IPS DF 19.7 (cell line): ENCODE measurements at regions not wholly inside any gene's neighbourhood (a gene's known extent, or its start where the extent isn't known, plus 50 kb on each side); places are given as distances from the start of the nearest gene placed in this dataset.

Source experiments
- DNase-seq: peaks from one replicate; pipeline ENCODE4 v3.0.0-alpha.2; 2013; ENCODE audit warnings: low read depth, low spot score

DNA sequence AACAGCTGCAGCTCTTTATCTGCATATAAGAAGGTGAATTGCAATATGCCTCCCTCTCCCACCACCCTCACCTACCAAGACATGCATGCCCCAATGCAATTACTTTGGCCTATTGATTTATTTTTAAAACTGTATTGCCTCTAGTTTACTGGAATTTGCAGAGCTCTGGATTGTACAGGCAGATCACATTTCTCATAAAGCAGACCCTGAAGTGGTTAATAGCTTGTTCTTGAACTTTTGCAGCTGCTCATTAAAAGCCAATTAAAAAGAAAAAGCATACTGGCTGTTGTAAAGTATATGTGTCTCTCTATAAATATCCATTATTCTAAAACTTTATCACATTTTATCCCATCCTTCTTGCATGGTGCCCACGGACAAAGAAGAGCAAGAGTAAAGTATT is 221.5 kb upstream of the TOPAZ1 start:
- no peak for DNase-seq

GRCh38 chr3:44021651-44022594 is 219.8 kb upstream of the TOPAZ1 start:
- no peak for DNase-seq

DNA sequence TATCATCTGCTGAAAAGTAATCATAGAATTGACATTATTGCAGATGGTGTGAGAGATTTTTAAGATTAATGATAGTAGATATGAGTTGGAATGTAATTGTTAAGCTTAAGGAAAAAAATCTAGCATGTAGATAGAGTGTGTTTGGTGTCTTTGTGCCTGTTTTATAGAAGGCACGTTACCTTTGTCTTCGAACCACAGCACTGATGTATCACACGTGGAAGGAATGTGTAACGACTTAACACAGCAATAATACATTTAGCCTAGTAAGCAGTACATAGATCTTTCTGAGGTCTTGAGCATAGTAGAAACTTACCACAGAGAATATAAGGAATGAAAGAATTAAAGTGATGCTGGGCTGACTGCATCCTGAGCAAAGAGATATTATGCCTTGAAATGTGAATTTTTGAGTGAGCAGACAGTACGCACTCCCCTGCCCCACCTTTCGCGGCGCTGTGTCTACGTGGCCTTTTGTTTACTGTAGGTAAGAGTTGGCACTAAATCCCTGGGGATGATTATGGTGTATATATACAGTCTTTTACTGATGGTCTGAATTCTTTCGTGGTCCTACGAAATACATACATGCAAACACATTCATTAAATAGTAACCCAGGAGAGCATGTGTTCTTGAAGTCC is 217.6 kb upstream of the TOPAZ1 start:
- DNase-seq, result no peak

DNA sequence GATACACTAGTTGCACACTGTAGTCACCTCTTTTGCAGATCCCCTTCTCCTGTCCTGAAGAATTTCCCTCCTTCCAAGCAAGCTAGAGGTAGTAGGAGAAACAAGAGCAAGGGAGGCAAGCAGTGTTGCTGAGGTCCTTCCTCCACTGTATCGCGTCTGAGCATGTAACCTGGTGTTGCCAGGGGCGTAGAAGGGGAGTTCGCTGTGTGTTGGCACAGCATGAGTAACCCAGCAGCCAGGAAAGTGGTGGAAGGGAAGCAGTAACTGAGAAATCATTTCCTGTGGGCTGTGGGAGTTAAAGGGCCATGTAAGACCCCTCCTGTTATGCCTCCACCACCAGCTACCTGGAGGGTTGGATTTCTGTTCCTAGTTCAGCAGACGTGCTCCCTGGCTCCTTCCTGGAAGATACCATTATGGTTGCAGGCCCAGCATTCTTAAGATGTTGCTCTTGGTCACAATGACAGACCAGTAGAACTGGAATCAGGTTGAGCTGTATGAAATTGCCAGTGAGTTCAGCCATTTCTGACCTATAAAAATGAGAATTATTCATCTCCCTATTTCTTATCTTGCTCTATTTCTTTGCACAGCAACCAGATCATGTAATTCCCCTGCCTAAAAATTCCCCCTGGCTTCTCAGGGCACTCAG is 215.3 kb upstream of the TOPAZ1 start:
- DNase-seq, result no peak

- DNase-seq, result no peak
These were observed 212.6 kb upstream of the TOPAZ1 start for GRCh38 chr3:44029100-44029499.

GRCh38 chr3:44030285-44030684 is 211.4 kb upstream of the TOPAZ1 start:
- DNase-seq, result no peak

- no peak for DNase-seq
These were observed 210.9 kb upstream of the TOPAZ1 start for GRCh38 chr3:44030687-44031305.

DNA sequence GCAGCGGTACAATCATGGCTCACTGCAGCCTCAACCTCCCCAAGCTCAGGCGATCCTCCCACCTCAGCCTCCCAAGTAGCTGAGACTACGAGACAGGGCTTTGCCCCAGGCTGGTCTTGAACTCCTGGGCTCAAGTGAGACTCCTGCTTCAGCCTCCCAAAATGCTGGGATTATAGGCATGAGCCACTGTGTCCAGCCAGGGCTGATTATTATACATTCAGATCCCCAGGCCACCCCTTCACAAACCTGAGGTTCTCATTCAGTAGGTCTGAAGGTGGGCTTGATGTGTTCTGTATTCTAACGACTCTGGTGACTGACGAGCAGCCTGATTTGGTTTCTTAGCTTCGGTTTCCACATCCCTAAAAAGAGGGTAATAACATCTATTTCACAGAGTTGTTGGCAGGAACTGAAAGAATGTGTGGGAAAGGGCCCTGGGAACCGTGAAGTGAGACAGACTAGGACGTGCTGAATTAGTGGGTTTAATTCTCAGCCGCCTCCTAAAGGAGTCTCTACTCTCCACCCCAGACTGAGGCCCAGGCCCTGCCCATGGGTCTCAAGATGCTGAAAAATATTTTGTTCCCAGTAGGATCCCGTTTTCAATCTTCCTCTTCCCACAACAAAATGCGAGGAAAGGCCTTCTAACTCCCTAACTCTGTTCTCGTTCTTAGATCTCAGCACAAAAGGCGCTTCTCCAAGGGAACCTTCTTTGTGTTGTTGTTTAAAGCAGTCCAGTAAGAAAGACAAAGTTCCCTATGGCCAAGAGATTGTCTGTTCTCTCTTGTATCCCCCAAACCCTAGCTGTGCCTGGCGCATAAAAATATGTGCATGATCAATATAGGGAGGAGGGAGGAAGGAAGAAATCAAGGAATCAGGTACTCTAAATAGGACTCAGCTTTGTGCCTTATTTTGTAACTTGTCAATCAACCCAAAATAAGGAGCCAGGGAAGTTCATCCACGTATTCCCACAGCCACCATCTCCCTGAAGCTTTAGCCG is 210.0 kb upstream of the TOPAZ1 start:
- DNase-seq, result no peak

GRCh38 chr3:44032487-44032886 is 209.2 kb upstream of the TOPAZ1 start:
- no peak for DNase-seq

- DNase-seq, result no peak
These were observed 208.6 kb upstream of the TOPAZ1 start for GRCh38 chr3:44033123-44033522.

GRCh38 chr3:44036850-44037249 is 204.8 kb upstream of the TOPAZ1 start:
- DNase-seq, result no peak

DNA sequence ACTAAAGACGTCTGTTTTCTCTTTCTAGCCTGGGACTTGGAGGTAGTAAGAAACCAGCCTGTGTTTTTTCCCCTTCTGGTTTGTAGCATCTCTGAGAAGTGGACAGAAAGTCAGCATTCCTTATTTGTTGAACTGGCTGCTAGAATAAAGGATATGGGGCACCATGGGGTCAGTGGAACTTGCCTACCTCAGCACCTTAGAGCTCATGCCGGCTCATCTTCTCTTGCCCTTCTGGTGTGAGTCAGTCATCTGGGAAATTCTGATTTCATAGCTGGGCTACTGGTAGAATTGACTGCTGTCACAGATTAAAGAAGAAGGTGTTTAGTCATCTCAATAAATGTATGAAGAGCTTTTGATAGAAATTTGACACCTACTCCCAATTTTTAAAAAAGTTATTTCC is 202.7 kb upstream of the TOPAZ1 start:
- no peak for DNase-seq

GRCh38 chr3:44041726-44042125 is 200.0 kb upstream of the TOPAZ1 start:
- no peak for DNase-seq

DNA sequence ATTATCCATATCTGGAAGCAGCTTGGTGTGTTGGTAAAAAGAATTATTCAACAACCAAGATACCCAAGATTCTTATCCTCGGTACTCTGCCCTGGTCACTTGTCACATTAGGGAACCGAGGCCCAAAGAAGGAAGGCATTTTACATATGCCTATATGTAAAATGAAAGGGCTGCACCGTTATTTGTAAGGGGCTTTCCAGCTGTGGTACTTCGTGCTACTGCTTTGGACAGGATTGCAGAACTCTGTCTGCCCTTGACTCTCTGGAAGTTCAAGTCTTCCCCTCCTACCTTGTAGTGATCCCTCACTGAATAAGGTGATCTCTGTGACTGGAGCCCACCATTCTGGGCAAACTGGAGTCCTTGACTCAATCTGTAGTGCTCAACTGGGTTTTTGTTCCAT is 198.9 kb upstream of the TOPAZ1 start:
- DNase-seq, result no peak

DNA sequence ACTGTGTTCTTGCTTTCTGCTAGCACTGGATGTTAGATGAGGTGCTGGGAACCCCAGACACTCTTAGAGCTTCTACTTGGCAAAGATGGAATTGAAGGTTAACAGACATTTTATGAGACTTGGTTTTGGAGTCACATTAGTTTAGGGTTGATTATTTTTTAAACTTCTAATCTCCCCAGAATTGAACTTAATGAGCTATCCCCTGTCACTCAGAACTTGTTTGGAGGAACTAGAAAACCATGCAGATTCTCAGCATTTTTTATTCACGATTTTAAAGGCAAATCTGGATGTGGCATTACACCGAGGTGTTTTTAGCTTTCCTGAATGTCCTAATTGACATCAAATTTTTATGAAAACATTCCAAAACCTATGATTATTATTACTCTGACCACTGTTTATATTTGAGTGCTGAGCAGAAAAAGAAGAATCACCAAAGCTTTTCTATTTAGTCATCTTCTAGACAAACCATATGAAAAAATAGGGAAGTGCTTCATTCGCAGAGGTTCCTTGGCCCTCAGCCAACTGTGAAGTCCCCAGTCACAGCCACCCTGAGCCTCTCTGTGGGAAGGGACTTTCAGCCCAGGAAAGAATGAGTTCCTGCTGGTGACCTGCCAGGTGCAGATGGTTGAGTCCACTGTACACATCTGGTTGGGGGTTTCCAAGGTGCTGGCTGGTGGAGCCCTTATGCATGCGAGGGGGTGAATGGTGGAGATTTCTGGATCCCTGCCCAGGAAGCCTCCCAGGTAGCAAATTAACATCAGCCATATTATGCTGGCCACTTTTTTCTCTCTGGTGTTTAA is 196.0 kb upstream of the TOPAZ1 start:
- no peak for DNase-seq

DNA sequence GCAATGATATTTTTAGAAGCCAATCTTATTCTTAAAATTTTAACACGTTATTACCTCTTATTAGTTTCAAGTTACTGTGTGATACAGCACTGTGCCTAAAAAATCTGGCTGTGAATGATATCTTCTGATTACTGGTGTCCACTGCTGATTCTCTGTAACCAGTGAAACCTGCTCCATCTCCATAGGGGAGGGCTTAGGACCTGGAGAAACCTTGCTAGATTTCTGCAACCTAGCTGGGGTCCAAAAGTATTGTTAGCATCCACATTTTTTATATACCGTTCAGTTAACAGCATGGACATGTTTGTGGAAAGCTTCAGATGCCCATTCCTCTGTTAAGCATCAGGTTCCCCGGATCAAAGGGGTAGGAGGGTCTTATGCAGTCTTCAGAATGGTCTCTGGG is 193.9 kb upstream of the TOPAZ1 start:
- no peak for DNase-seq

DNA sequence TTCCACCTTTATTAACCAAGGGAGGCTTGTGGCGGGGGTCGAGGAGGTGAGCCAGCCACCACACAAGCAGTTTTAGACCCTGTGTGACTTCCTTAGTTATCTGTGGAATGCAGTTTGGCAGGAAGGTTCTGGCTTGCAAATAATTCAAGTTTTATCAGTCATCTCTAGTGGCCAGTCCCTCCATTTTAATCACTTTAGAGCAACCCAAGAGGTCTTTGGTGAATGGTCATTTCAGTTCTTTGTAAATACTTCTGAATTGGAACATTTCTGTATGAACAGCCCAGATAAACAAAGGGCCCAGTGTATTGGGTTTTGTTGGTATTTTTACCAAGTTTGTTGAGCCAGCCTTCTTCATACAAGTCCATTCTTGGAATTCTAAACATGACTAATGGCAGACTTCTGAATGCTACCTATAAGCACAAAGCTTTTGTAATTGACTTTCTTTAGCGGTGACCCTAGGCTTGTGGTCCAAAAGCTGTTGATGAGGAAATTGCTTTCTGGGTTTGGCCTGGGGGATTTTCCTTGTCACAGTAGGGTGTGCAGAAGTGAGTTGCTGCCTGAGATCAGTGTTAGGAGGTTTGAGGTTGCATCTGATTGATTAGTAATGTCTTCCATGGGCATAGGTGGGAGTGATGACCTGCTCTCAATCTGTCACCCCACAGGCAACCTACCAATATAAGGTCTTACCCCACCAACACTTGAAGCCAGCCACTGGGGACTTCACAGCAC is 193.3 kb upstream of the TOPAZ1 start:
- no peak for DNase-seq

DNA sequence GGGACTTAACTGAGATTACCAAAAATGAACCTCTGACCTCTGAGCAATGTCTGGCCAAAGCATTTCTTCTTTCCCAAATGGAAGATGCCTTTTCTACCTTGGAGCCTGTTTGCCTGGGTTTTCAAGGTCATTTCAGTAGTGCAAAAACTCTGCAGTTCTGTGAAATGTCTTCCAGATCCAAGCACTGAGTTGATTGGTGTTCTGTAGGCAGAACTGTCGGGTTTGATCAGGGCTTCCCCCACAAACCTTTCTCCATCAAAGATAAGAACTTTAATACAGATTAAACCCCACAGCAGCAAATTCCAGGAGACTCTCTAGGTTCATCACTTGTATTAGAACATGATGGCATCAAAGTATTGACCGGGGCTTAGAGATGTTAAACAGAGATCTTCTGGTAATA is 192.7 kb upstream of the TOPAZ1 start:
- DNase-seq, result no peak

- no peak for DNase-seq
These were observed 191.6 kb upstream of the TOPAZ1 start for GRCh38 chr3:44050101-44050500.
